Kidney epithelial cell (primary cell): ENCODE measurements at regions not wholly inside any gene's neighbourhood (a gene's known extent, or its start where the extent isn't known, plus 50 kb on each side); places are given as distances from the start of the nearest gene placed in this dataset.

Source experiments
- DNase-seq: peaks from one replicate; pipeline ENCODE4 v3.0.0-alpha.2; 2010; ENCODE audit warnings: low read depth
- H3K27me3 ChIP-seq: 2 replicates; pipeline ENCODE4 v1.6.0; 2011; ENCODE audit warnings: low read length; ENCODE audit not compliant: control insufficient read depth, insufficient read depth
- H3K36me3 ChIP-seq: 2 replicates; pipeline ENCODE4 v1.5.1; 2011; ENCODE audit warnings: low read length; ENCODE audit not compliant: control insufficient read depth, insufficient read depth
- H3K4me3 ChIP-seq: 2 replicates; pipeline ENCODE4 v1.5.1; 2011; ENCODE audit warnings: low read depth, mild to moderate bottlenecking, control low read depth, low read length
- CTCF ChIP-seq: IDR thresholded peaks from 2 replicates; pipeline ENCODE4 v1.5.1; 2011; ENCODE audit warnings: mild to moderate bottlenecking, moderate library complexity, low read length, control low read depth, inconsistent platforms; ENCODE audit not compliant: insufficient read depth, poor library complexity, severe bottlenecking

- Histone ChIP-seq H3K27me3 (no peaks in the 10 kb centered on the region), H3K4me3 (no peak overlapping the region), H3K36me3 (no peaks in the 10 kb centered on the region)
- no peak for TF ChIP-seq CTCF
- DNase-seq = no peak
Observed at GRCh38 chr1:83770319-83770661, 228.6 kb downstream of the TTLL7 start.

DNA sequence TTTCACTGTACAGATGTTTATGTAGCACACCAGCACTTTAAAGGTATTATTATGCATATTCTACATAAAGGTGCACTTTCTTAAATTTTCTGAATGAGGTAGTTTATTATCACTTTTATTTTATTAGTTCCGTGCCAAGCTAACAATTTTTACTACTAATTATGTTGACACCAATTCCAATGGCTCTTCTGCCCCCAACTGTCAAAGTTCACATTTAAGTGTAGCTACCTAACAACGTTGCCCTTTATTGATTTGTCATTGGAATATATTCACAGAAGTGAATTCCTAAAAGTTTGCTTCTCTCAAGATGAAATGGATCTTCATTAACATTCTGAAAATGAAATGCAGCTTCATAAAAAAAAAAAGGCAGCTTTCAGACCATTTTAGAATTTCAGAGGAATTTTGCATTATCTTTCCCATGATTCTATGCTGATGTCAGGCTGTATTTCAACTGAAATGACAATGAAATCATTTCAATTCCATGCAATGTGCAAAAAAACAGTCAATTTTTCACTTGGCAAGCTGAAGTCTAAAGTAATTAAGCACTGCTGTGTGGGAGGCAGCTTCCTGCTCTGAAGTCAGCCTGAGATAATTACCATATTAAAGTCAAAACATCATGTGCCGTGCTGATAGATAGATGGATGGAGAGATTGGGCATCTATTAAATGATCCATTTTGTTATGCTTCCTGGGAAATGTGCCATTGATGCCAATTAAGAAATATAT, 229.2 kb downstream of the TTLL7 start:
- Histone ChIP-seq H3K4me3 (no peak overlapping the region), H3K27me3 (no peaks in the 10 kb centered on the region), H3K36me3 (no peaks in the 10 kb centered on the region)
- TF ChIP-seq CTCF = no peak
- DNase-seq = no peak

GRCh38 chr1:83769072-83769471, 229.9 kb downstream of the TTLL7 start:
- TF ChIP-seq CTCF = no peak
- Histone ChIP-seq H3K4me3 (no peak overlapping the region), H3K36me3 (no peaks in the 10 kb centered on the region), H3K27me3 (no peaks in the 10 kb centered on the region)
- DNase-seq = no peak

GRCh38 chr1:83766241-83766691, 232.7 kb downstream of the TTLL7 start:
- Histone ChIP-seq H3K27me3 (no peaks in the 10 kb centered on the region), H3K4me3 (no peak overlapping the region), H3K36me3 (no peaks in the 10 kb centered on the region)
- DNase-seq = no peak
- TF ChIP-seq CTCF = no peak

- DNase-seq = no peak
- Histone ChIP-seq H3K27me3 (no peaks in the 10 kb centered on the region), H3K4me3 (no peak overlapping the region), H3K36me3 (no peaks in the 10 kb centered on the region)
- no peak for TF ChIP-seq CTCF
Observed at GRCh38 chr1:83765125-83765524, 233.8 kb downstream of the TTLL7 start.

- Histone ChIP-seq H3K36me3 (no peaks in the 10 kb centered on the region), H3K4me3 (no peak overlapping the region), H3K27me3 (no peaks in the 10 kb centered on the region)
- no peak for DNase-seq
- TF ChIP-seq CTCF = no peak
Observed at GRCh38 chr1:83764209-83764608, 234.7 kb downstream of the TTLL7 start.
